ENCODE measurements at regions not wholly inside any gene's neighbourhood (a gene's known extent, or its start where the extent isn't known, plus 50 kb on each side); places are given as distances from the start of the nearest gene placed in this dataset.

- Histone ChIP-seq H3K4me3 (no peak overlapping the region), H3K9me3 (ENCODE audit: control insufficient read depth in 4 of 4, insufficient read depth in 3 of 4, low read length in 3 of 4) (no peaks in the 10 kb centered on the region), H3K4me1 (ENCODE audit: control insufficient read depth in 5 of 5, insufficient read depth in 5 of 5, low read length in 5 of 5) (no peaks in the 10 kb centered on the region), H3K9ac (ENCODE audit: insufficient read depth in 1 of 2, low read length in 2 of 2) (no peak overlapping the region), H3K27me3 (ENCODE audit: control insufficient read depth in 3 of 3, insufficient read depth in 3 of 3, low read length in 2 of 3) (no peaks in the 10 kb centered on the region), H3K27ac (ENCODE audit: low read depth in 1 of 2, low read length in 1 of 2) (no peak overlapping the region), H3K36me3 (ENCODE audit: control insufficient read depth in 4 of 4, insufficient read depth in 4 of 4, low read length in 4 of 4) (no peaks in the 10 kb centered on the region)
- no peak for TF ChIP-seq CTCF (IDR thresholded peaks at IDR 0.05; ENCODE audit: control extremely low read depth, extremely low read depth)
- DNase-seq (no peak), ATAC-seq (ENCODE audit: insufficient read depth, low FRiP score) (no peak)
Measured at GRCh38 chr1:79090985-79091384, 84.5 kb upstream of the ADGRL4 start.

GRCh38 chr1:79089946-79090345 lies 83.4 kb upstream of the ADGRL4 start:
- TF ChIP-seq CTCF (IDR thresholded peaks at IDR 0.05; ENCODE audit: control extremely low read depth, extremely low read depth), result no peak
- H3K9me3 ChIP-seq (ENCODE audit: control insufficient read depth in 4 of 4, insufficient read depth in 3 of 4, low read length in 3 of 4), result no peaks in the 10 kb centered on the region
- H3K9ac ChIP-seq (ENCODE audit: insufficient read depth in 1 of 2, low read length in 2 of 2), result no peak overlapping the region
- H3K4me1 ChIP-seq (ENCODE audit: control insufficient read depth in 5 of 5, insufficient read depth in 5 of 5, low read length in 5 of 5), result no peaks in the 10 kb centered on the region
- no peaks in the 10 kb centered on the region for H3K27me3 ChIP-seq (ENCODE audit: control insufficient read depth in 3 of 3, insufficient read depth in 3 of 3, low read length in 2 of 3)
- H3K36me3 ChIP-seq (ENCODE audit: control insufficient read depth in 4 of 4, insufficient read depth in 4 of 4, low read length in 4 of 4), result no peaks in the 10 kb centered on the region
- H3K4me3 ChIP-seq, result no peak overlapping the region
- no peak overlapping the region for H3K27ac ChIP-seq (ENCODE audit: low read depth in 1 of 2, low read length in 1 of 2)
- DNase-seq (no peak), ATAC-seq (ENCODE audit: insufficient read depth, low FRiP score) (no peak)
- 79 to 82% methylated on average over 2 of the region's 2 CpGs for WGBS, 2 donors

GRCh38 chr1:79082233-79082632 lies 75.7 kb upstream of the ADGRL4 start:
- Histone ChIP-seq H3K9me3 (ENCODE audit: control insufficient read depth in 4 of 4, insufficient read depth in 3 of 4, low read length in 3 of 4) (no peaks in the 10 kb centered on the region), H3K27me3 (ENCODE audit: control insufficient read depth in 3 of 3, insufficient read depth in 3 of 3, low read length in 2 of 3) (no peaks in the 10 kb centered on the region), H3K27ac (ENCODE audit: low read depth in 1 of 2, low read length in 1 of 2) (no peak overlapping the region), H3K4me1 (ENCODE audit: control insufficient read depth in 5 of 5, insufficient read depth in 5 of 5, low read length in 5 of 5) (no peaks in the 10 kb centered on the region), H3K36me3 (ENCODE audit: control insufficient read depth in 4 of 4, insufficient read depth in 4 of 4, low read length in 4 of 4) (no peaks in the 10 kb centered on the region), H3K9ac (ENCODE audit: insufficient read depth in 1 of 2, low read length in 2 of 2) (no peak overlapping the region), H3K4me3 (no peak overlapping the region)
- ATAC-seq (ENCODE audit: insufficient read depth, low FRiP score) (peak; percentile 5), DNase-seq (no peak)
- TF ChIP-seq CTCF (IDR thresholded peaks at IDR 0.05; ENCODE audit: control extremely low read depth, extremely low read depth), result no peak
- 68% methylated on average over 2 of the region's 2 CpGs for WGBS, 2 donors

GRCh38 chr1:79079770-79080169 lies 73.2 kb upstream of the ADGRL4 start:
- no peaks in the 10 kb centered on the region for H3K9me3 ChIP-seq (ENCODE audit: control insufficient read depth in 4 of 4, insufficient read depth in 3 of 4, low read length in 3 of 4)
- H3K27ac ChIP-seq (ENCODE audit: low read depth in 1 of 2, low read length in 1 of 2), result no peak overlapping the region
- no peak for TF ChIP-seq CTCF (IDR thresholded peaks at IDR 0.05; ENCODE audit: control extremely low read depth, extremely low read depth)
- H3K9ac ChIP-seq (ENCODE audit: insufficient read depth in 1 of 2, low read length in 2 of 2), result no peak overlapping the region
- no peaks in the 10 kb centered on the region for H3K4me1 ChIP-seq (ENCODE audit: control insufficient read depth in 5 of 5, insufficient read depth in 5 of 5, low read length in 5 of 5)
- H3K36me3 ChIP-seq (ENCODE audit: control insufficient read depth in 4 of 4, insufficient read depth in 4 of 4, low read length in 4 of 4), result no peaks in the 10 kb centered on the region
- DNase-seq, result peak in 2 of 3 donors; percentile 22 to 58
- H3K27me3 ChIP-seq (ENCODE audit: control insufficient read depth in 3 of 3, insufficient read depth in 3 of 3, low read length in 2 of 3), result no peaks in the 10 kb centered on the region
- H3K4me3 ChIP-seq, result no peak overlapping the region
- peak; percentile 71 for ATAC-seq (ENCODE audit: insufficient read depth, low FRiP score)

Measured in lung (tissue), 11 donors.